SU-DHL-6 (cell line): ENCODE measurements at regions not wholly inside any gene's neighbourhood (a gene's known extent, or its start where the extent isn't known, plus 50 kb on each side); places are given as distances from the start of the nearest gene placed in this dataset.

Source experiments
- CTCF ChIP-seq: fragments of 200-600 bp; sonication (generic); IDR thresholded peaks from one replicate; pipeline ENCODE4 v1.5.1; 2017; ENCODE audit warnings: antibody characterized with exemption, mild to moderate bottlenecking, low read length, moderate library complexity; ENCODE audit not compliant: insufficient read depth, poor library complexity, severe bottlenecking
- EZH2phosphoT487 ChIP-seq: fragments of 200-600 bp; sonication (generic), shearing (Covaris generic); conservative IDR thresholded peaks from 2 replicates; pipeline ENCODE4 v1.6.1; 2018; ENCODE audit warnings: mild to moderate bottlenecking, antibody characterized with exemption, low read length, moderate library complexity, mixed read lengths

GRCh38 chr3:59131016-59131766 is 81.4 kb upstream of the CFAP20DC start:
- TF ChIP-seq CTCF (no peak), EZH2phosphoT487 (no peak)
